Heart right ventricle (tissue), 16 donors: ENCODE measurements at regions not wholly inside any gene's neighbourhood (a gene's known extent, or its start where the extent isn't known, plus 50 kb on each side); places are given as distances from the start of the nearest gene placed in this dataset.

Experiments
- ATAC-seq, 8 donors: fragments of 200-7000 bp; cut with Tn5 transposase; one replicate each; pipeline ENCODE4 v1.9.1; 2020; ENCODE audit warnings: mild to moderate bottlenecking in 8 of 8, moderate library complexity in 8 of 8, moderate number of reproducible peaks in 1 of 8
- DNase-seq, 2 donors: peaks; one replicate each; pipeline ENCODE4 v3.0.0-alpha.2; 2020
- H3K27ac ChIP-seq, 10 donors: fragments of 200-600 bp; sonication (generic) in 2 of 10; one replicate each; pipeline versions ENCODE4 v1.5.0 to v1.8.0; 2020 to 2022; ENCODE audit warnings: mild to moderate bottlenecking in 3 of 10
- H3K27me3 ChIP-seq, 7 donors: fragments of 200-600 bp; one replicate each; pipeline ENCODE4 v1.8.0; 2021 to 2022; ENCODE audit warnings: mild to moderate bottlenecking in 2 of 7
- H3K36me3 ChIP-seq, 9 donors: fragments of 200-600 bp; sonication (generic) in 1 of 9; one replicate each; pipeline versions ENCODE4 v1.5.0 to v1.8.0; 2020 to 2022; ENCODE audit warnings: mild to moderate bottlenecking in 2 of 9
- H3K4me1 ChIP-seq, 9 donors: fragments of 200-600 bp; sonication (generic) in 1 of 9; one replicate each; pipeline versions ENCODE4 v1.5.0 to v1.8.0; 2020 to 2022; ENCODE audit warnings: mild to moderate bottlenecking in 4 of 9
- H3K4me3 ChIP-seq, 10 donors: fragments of 200-600 bp; sonication (generic) in 2 of 10; one replicate each; pipeline versions ENCODE4 v1.5.0 to v1.8.0; 2020 to 2022; ENCODE audit warnings: mild to moderate bottlenecking in 7 of 10, moderate library complexity in 2 of 10
- H3K9me3 ChIP-seq, 11 donors: fragments of 200-600 bp in 10 of 11; sonication (generic) in 2 of 11; one replicate each; pipeline versions ENCODE4 v1.5.0 to v1.8.0; 2013 to 2022; ENCODE audit warnings: mild to moderate bottlenecking in 2 of 11, control low read depth in 1 of 11, moderate library complexity in 1 of 11
- WGBS, 2 donors: extraction: QIAGEN DNeasy Blood & Tissue Kit; methylation state at CpG; one replicate each; pipeline ENCODE4 v1.1.7; 2013; ENCODE audit warnings: inconsistent platforms in 1 of 2; 5-methylcytosine and 5-hydroxymethylcytosine counted together
- intact Hi-C, 10 donors: fragments of 100-400 bp; cut with DNase I; formaldehyde crosslinking; loops; one replicate each; pipeline versions ENCODE4 v1.11.1 to v1.14.2; 2022
- TF ChIP-seq, protein P1 (sequence below), 9 donors: fragments of 200-600 bp; sonication (generic) in 2 of 9; IDR thresholded peaks; one replicate each; pipeline versions ENCODE4 v1.5.0 to v1.8.0; 2021 to 2022; ENCODE audit warnings: antibody characterized with exemption in 9 of 9, mild to moderate bottlenecking in 5 of 9, moderate library complexity in 1 of 9
- donor health status: Arrhythmogenic right ventricular cardiomyopathy.
- donor health status: ischemic (EF 13 %, LVEDD 7.1; RV severe dilation, severe dysfunction).
- donor health status: healthy with polysubstance abuse.
- donor health status: DM: no; HTN: yes; CAD: no.
- donor health status: DM: no; HTN: no; CAD: no.
- donor health status: ischemic (EF 25% LVEDD 6.9; RV normal size, moderate dysfunction).
- donor health status: ischemic (EF 25% LVEDD 5.7; RV mildly dilated, moderate dysfunction).
- donor health status: healthy.
- donor health status: DM: yes; HTN: yes; CAD: no.
- donor health status: Ischemic cardiomyopathy.
- donor health status: ischemic (EF 35%, LVEDD 5.7; RV mildly dilated, moderate dysfunction).
- donor health status: nonischemic (EF 11% LVEDD 7.7; RV severe dilation, severe dysfunction).
- donor health status: DM: yes; HTN: yes; CAD: no.
- donor health status: PGD.
- donor health status: ischemic (EF 29% LVEDD 5.4; RV normal size, mild dysfunction).
- donor health status: nonischemic (EF 23%, LVEDD 6.1; RV moderate dilation, normal function).

DNA sequence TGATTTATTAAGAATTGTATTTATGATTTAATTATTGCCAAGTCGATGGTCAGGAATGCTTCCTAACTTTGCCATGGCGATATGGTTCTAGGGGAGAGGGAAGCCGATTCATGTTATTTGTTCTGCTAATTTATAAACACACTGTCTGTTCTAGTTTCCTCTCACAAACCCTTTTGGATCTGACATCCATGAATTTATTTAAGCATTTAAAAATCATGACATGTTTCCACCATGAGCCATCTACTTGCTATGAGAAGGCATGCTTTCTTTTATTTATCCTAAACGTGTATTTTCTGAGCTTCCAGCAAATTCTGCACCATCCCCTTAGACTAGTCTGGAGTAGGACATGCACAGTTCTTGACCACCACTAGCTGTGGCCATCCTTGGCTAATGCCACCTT lies 136.6 kb upstream of the STC2 start:
- TF ChIP-seq, protein P1, sequence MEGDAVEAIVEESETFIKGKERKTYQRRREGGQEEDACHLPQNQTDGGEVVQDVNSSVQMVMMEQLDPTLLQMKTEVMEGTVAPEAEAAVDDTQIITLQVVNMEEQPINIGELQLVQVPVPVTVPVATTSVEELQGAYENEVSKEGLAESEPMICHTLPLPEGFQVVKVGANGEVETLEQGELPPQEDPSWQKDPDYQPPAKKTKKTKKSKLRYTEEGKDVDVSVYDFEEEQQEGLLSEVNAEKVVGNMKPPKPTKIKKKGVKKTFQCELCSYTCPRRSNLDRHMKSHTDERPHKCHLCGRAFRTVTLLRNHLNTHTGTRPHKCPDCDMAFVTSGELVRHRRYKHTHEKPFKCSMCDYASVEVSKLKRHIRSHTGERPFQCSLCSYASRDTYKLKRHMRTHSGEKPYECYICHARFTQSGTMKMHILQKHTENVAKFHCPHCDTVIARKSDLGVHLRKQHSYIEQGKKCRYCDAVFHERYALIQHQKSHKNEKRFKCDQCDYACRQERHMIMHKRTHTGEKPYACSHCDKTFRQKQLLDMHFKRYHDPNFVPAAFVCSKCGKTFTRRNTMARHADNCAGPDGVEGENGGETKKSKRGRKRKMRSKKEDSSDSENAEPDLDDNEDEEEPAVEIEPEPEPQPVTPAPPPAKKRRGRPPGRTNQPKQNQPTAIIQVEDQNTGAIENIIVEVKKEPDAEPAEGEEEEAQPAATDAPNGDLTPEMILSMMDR (IDR thresholded peaks at IDR 0.05) = no peak
- intact Hi-C loops = no loop called here
- ATAC-seq (no peak), DNase-seq (no peak)
- Histone ChIP-seq H3K27ac (no peak overlapping the region), H3K36me3 (no peaks in the 10 kb centered on the region), H3K4me3 (no peak overlapping the region), H3K4me1 (peaks cover 0 to 3% (median 0%) of the 10 kb centered on the region in 9 donors), H3K9me3 (peaks cover 0 to 7% (median 0%) of the 10 kb centered on the region in 11 donors), H3K27me3 (no peaks in the 10 kb centered on the region)
- 84 to 90% methylated on average over 4 of the region's 4 CpGs for WGBS, 2 donors

DNA sequence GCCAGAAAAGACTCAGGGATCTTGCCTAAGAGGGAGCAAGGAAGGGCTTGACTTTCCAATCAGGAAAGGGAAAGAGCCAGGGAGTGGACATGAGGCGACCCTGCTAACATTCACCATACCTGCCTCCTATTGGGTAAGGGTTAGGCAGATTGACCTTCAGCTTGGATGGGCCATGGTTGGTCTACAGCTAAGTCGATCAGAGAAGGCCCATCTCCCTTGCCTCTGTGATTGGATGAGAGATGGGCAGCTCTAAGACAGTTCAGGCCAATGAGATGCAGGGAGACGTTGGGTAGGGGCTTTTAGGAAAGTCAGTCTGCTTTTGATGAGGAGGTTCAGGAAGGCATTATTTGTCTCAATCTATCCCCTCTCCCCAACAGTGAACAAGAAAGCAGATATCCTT lies 135.0 kb upstream of the STC2 start:
- DNase-seq = no peak
- no peak overlapping the region for H3K27ac ChIP-seq
- TF ChIP-seq, protein P1 (IDR thresholded peaks at IDR 0.05) = no peak
- peaks cover 0 to 7% (median 0%) of the 10 kb centered on the region in 9 donors for H3K4me1 ChIP-seq
- no peak overlapping the region for H3K4me3 ChIP-seq
- H3K36me3 ChIP-seq = no peaks in the 10 kb centered on the region
- no peaks in the 10 kb centered on the region for H3K27me3 ChIP-seq
- 79 to 86% methylated on average over 3 of the region's 3 CpGs for WGBS, 2 donors
- peaks cover 0 to 7% (median 0%) of the 10 kb centered on the region in 11 donors for H3K9me3 ChIP-seq
- intact Hi-C loops = no loop called here
- no peak for ATAC-seq

DNA sequence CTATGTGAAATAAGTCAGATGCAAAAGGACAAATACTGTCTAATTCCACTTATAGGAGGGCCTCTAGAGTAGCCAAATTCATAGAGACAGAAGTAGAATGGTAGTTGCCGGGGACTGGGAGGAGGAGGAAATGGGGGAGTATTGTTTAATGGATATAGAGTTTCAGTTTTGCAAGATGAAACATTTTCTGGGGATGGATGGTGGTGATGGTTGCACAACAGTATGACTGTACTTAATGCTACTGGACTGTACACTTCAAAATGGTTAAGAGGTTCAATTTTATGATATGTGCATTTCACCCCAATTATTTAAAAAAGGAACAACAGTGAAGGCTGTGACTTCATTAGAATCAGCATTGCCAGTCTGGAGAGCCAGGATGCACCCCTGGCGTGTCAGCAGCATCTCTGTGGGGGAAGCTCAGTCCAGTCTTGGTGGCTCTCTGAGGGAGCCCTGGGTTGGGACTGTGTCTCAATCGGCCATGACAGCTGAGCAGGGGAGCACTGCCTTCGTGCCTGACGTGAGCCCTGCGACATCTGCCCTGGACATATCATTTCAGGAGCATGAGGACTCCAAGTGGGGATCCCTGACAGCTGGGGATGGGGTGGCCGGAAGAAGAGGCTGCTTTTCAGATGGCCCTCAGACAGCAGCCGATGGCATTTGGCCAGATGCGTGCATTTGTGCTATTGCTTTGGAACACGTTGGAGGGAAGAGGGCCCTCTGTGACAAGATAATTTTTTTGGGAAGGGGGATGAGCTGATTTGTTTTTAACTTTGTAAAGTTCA lies 130.8 kb upstream of the STC2 start:
- no peak overlapping the region for H3K27ac ChIP-seq
- 57 to 58% methylated on average over 10 of the region's 10 CpGs for WGBS, 2 donors
- peaks cover 0 to 6% (median 0%) of the 10 kb centered on the region in 11 donors for H3K9me3 ChIP-seq
- ATAC-seq = no peak
- peaks cover 0 to 28% (median 18%) of the 10 kb centered on the region in 9 donors for H3K4me1 ChIP-seq
- H3K36me3 ChIP-seq = no peaks in the 10 kb centered on the region
- no peak overlapping the region for H3K4me3 ChIP-seq
- H3K27me3 ChIP-seq = peaks cover 0 to 3% (median 0%) of the 10 kb centered on the region in 7 donors
- intact Hi-C loops = loop anchor here in 1 of 10 donors (5.0 kb wide), 2 partner anchors 38 to 113 kb away; no protein-coding TSS in a partner anchor
- TF ChIP-seq, protein P1 (IDR thresholded peaks at IDR 0.05) = no peak
- DNase-seq = no peak

DNA sequence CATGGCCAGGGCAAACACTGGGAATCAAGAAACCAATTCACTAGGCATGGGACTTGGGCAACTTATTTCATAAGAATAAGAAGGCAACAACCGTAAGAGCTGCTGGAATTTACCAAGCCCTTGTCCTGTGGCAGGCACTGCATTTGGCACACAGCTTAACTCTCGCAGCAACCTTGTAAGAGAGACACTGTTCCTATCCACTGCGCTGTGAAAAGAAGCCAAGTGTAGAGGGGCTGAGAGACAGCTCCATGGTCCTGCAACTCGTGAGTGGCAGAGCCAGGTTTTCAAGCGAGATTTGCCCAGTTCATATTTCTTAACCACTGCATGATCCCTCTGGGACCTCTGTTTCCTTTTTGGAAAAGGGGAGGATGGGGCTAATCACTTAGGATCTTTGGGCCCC lies 129.3 kb upstream of the STC2 start:
- no peak overlapping the region for H3K4me3 ChIP-seq
- intact Hi-C loops = loop anchor here in 1 of 10 donors (5.0 kb wide), 2 partner anchors 40 to 115 kb away; no protein-coding TSS in a partner anchor
- ATAC-seq (peak in 6 of 8 donors; percentile 35 to 77 (median 64)), DNase-seq (peak in 1 of 2 donors; percentile 26)
- H3K4me1 ChIP-seq = peaks cover 0 to 41% (median 22%) of the 10 kb centered on the region in 9 donors
- H3K36me3 ChIP-seq = no peaks in the 10 kb centered on the region
- peaks cover 0 to 3% (median 0%) of the 10 kb centered on the region in 7 donors for H3K27me3 ChIP-seq
- WGBS, 2 donors = 27 to 39% methylated on average over 5 of the region's 5 CpGs
- peaks cover 0 to 6% (median 0%) of the 10 kb centered on the region in 11 donors for H3K9me3 ChIP-seq
- peak overlapping the region in 9 of 10 donors; percentile 4 to 77 (median 54) for H3K27ac ChIP-seq
- TF ChIP-seq, protein P1 (IDR thresholded peaks at IDR 0.05) = no peak
